ENCODE measurements at regions not wholly inside any gene's neighbourhood (a gene's known extent, or its start where the extent isn't known, plus 50 kb on each side); places are given as distances from the start of the nearest gene placed in this dataset.

- no peak for TF ChIP-seq CTCF (IDR thresholded peaks at IDR 0.05; ENCODE audit: insufficient read depth, low read length)
- no peak for TF ChIP-seq POLR2AphosphoS5 (IDR thresholded peaks at IDR 0.05; ENCODE audit: low read depth)
- TF ChIP-seq GABPA (IDR thresholded peaks at IDR 0.05; ENCODE audit: low read depth) = no peak
- TF ChIP-seq REST (IDR thresholded peaks at IDR 0.05; ENCODE audit: insufficient replicate concordance, low read depth) = no peak
- TF ChIP-seq SPI1 (IDR thresholded peaks at IDR 0.05; ENCODE audit: borderline replicate concordance, low read depth) = no peak
Measured at GRCh38 chr2:147325990-147326389, 518.8 kb upstream of the ACVR2A start.

Measured in HL-60 (cell line).